ENCODE measurements at regions not wholly inside any gene's neighbourhood (a gene's known extent, or its start where the extent isn't known, plus 50 kb on each side); places are given as distances from the start of the nearest gene placed in this dataset.
"Not testable (repeated sequence)": the region's sequence is repeated elsewhere in the genome, so short reads cannot be mapped to it uniquely, and the experiment has no call there.

DNA sequence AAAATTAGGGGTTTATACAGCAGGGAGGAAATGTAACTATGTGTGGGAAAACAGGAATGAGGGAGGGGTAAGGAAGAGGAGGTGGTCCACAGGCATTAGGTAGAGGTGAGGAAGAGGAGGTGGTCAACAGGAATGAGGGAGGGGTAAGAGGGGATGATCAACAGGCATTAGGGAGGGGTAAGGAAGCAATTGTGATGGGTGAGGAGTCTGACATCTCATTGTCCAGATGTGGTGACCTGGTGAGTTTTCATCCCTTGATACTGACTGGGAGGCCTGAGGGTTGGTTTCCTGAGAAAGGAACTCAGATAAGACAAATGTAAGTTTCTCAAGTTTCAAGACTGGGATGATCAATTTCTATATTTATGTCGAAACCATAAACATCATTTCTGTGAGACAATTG is 206.2 kb upstream of the C16orf82 start:
- DNase-seq (ENCODE audit: low read depth, low spot score), result no peak

DNA sequence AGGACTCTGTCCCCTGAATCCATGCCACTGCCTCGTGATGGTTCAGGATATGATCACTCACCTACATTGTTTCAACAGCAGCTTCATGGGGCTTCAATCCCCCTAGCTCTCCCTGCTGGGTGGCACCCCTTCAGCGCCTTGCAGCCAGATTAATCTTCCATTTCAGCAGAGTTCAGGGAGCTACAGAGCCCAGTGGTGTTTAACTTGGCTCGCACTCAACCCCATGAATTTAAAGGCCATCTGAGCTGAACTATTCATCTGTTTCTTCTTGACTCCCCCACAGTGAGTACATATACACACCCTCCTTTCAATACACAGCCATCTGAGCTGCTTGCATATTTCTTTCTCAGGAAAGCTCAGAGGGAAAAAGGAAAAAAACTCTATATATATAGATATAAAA is 202.8 kb upstream of the C16orf82 start:
- no peak for DNase-seq (ENCODE audit: low read depth, low spot score)

DNA sequence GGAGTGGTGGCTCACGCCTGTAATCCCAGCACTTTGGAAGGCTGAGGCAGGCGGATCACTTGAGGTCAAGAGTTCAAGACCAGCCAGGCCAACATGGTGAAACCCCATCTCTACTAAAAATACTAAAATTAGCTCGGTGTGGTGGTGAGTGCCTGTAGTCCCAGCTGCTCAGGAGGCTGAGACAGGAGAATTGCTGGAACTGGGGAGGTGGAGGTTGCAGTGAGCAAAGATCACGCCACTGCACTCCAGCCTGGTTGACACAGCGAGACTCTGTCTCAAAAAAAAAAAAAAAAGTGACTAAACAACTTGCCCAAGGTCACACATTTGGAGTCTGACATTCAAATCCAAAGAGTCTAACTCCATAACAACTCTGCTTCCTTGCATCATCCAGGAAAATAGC is 192.4 kb upstream of the C16orf82 start:
- DNase-seq (ENCODE audit: low read depth, low spot score), result not testable (repeated sequence)

DNA sequence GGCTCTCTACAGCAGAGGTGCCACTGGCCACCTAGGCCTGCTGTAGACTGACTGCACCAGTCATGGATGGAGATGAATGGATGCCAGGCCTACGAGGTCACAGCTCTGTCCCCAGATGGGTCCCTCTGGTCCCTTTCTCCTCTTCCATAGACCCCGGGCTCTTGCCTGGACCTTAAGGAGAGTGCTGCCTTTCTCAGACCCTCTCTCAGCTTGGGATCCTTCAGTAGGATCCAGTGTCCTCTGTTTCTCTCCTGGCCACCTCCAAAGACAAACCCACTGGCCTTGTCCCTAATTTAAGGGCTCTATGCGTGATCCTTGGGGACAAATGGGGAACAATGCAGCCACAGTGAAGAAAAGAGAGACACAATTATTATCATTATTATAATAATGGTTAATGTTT is 189.3 kb upstream of the C16orf82 start:
- DNase-seq (ENCODE audit: low read depth, low spot score), result no peak

DNA sequence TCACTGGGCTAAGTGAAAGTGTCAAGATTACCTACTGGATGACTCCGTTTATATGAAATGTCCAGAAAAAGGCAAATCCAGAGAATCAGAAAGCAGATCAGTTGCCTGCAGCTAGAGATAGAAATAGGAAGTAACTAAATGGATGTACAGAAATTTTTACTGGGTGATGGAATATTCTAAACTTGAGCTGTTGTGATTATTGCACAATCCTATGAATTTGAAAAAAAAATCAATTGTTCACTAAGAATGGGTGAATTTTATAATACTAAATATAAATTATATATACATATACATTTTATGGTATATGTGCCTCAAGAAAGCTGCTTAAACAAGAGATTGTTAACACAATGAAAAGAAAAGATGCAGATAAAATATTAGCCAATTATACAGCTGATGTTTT is 181.1 kb upstream of the C16orf82 start:
- no peak for DNase-seq (ENCODE audit: low read depth, low spot score)

DNA sequence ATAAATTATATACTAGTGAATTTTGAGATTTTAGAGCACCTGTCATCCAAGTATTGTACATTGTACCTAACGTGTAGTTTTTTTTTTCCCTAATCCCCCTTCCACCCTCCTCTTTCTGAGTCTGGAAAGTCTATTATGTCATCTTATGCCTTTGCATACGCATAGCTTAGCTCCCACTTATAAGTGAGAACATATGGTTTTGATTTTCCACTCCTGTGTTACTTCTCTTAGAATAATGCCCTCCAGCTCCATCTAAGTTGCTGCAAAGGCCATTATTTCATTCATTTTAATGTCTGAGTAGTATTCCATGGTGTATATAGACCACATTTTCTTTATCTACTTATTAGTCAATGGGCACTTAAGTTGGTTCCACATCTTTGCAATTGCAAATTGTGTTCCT is 177.0 kb upstream of the C16orf82 start:
- no peak for DNase-seq (ENCODE audit: low read depth, low spot score)

DNA sequence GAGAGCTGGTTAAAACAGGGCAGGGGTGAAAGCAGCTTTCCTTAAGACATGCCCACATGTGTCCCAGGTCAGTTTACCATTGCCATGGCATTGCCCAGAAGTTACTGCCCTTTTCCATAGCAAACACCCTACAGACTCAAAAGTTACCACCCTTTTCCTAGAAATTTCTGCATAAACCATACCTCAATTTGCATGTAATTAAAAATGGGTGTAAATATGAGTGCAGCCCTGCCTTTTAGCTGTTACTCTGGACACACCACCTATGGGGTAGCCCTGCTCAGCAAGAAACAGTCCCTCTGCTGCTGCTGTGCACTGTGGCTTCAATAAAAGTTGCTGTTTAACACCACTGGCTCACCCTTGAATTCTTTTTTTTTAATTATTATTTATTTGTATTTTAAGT is 168.5 kb upstream of the C16orf82 start:
- DNase-seq (ENCODE audit: low read depth, low spot score), result no peak

DNA sequence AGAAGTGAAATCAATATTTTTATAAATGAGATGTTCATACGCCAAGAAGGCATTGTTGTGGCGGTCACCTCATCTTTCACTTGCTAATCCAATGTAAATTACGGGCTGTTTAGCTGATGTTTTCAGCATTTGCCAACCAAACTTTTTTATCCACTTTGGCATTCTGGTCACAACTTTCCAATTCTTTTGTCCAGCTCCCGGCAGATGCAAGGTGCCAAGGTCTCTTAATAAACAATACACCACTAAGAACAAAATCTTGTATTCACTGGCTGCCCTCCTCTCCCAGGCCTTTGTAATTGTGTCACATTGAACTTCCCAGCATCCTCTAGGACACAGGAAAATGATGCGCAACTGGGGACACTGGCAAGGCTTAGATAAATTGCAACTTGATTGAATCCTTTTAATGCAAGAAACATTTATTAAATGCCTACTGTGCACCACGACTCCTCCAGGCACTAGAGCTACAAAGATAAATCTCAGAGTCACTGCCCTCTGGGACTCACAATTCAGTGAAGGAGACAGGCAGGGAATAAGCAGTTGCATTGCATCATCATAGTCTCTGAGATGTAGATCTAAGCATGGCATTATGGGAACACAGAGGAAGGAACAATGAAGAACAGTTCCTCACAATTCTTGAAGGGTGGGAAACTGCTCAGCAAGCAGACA is 165.4 kb upstream of the C16orf82 start:
- no peak for DNase-seq (ENCODE audit: low read depth, low spot score)

DNA sequence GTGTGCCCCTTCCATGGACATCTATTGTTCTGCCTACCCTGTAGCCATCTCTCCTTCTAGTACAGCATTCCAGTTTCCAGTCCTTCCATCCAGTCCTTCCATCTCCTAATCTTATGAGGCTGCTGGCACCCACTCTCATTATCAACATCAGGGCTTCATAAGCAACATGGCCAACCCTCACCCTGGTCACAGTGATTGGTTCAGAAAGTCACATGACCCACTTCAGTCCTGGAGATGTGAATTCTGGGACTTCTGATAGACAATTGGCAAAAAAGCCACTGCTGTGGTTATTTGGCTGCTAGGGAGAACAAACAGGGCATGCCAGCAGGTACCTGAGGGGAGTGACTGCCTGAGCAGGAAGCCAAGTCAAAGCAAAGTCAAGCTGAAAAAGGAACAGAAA is 164.7 kb upstream of the C16orf82 start:
- DNase-seq (ENCODE audit: low read depth, low spot score), result no peak

DNA sequence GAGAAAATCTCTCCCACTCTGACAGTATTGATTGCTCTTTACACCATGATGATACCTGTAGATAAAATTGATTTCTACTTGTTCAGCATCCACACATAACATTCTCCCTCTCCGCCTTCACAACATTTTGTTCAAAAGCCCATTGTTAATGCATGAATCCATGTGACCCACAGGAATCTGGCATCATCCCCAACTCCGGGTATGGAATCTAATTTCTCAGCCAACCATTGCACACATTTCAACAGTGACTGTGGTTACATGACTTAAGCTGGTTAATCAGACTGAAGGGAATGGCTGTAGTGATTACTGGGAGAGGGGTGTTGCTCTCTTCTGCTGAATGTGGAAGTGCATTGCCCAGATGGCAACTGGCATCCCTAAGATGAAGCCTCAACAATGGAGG is 161.4 kb upstream of the C16orf82 start:
- DNase-seq (ENCODE audit: low read depth, low spot score), result no peak

DNA sequence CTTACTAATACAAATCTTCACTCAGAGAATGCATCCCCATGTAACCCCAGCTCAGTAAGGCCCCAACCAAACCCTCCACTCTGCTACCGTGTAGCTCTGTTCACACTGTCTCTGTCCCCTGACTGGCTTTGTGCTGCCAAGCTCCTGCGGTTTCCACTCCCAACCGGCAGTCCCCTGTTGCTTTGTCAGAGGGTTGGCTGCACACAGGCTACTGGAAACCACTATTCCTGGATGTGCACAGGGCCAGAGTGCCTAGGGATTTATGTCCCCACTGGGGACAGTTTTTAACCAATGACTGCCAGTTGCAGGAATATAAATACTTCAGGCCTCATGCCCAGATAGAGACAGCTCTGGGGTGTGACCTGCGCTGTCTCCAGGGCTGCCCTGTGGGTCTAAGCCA is 157.1 kb upstream of the C16orf82 start:
- no peak for DNase-seq (ENCODE audit: low read depth, low spot score)

DNA sequence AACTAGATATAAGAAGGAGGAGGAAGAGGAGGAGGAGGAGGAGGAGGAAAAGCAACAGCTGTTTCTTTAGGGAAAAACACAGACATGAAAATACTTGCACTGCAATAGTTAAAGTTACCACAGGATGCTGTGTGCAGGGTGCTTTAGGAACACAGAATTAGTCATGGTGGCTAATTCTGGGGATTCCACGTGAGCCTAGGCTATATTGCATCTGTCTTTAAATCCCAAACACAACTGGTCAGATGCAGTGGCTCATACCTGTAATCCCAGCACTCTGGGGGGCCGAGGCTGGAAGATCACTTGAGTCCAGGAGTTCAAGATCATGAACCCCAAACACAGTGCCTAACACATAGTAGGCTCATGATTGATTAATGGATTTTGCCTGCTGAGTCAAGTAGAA is 155.3 kb upstream of the C16orf82 start:
- no peak for DNase-seq (ENCODE audit: low read depth, low spot score)

DNA sequence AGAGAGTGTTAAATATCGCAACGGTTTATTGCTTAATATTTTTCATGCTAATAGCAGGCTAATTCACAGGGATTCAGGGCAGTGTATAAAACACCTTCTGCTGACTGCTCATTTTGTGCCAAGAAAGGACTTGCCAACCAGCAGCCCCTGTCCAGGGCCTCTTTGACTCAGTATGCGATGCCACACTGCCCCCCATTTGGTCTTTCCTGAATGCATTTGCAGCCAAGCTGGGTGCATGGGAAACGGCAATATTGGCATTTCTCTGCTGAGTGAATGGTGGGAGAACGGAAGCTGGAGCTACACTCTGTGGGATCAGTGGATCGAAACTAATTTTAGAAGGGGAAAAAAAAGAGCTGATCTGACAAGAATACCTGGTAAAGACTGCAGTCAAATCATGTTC is 152.9 kb upstream of the C16orf82 start:
- no peak for DNase-seq (ENCODE audit: low read depth, low spot score)

DNA sequence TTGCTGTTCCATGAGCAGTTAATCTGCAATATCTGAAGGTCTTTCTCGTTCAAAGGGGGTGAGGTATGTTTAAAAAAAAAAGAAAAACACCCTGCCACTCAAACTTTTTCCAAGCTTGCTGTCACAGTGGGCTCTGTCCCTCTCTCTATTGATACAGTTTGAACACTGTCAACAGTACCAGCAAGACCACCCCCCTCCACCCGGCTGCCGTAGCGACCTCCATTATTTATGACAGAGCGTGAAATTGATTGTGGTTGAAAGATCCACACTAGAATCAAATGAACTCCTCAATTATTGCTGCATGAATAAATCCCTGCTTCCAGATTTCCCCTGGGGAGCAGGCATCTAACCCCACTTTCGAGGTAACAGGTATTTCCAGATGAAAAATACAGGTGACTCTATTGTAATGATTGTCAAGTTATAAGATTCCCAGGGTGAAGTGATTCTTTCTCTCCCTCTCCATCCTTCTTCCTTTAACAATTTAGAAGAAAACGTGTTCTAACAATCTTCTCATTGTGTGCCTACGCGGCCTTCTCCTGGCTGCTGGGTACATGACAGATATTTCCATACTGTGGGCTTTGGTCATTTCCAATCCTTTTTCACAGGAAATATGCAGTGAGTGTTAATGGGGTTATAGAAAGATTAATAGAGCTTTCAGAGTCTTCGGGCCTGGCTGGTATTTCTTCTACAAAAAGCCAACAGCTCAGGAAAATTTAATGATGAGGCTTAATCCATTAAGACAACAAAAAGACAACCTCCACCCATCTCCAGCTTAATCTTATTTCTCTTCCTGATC is 135.7 kb upstream of the C16orf82 start:
- DNase-seq (ENCODE audit: low read depth, low spot score), result no peak

DNA sequence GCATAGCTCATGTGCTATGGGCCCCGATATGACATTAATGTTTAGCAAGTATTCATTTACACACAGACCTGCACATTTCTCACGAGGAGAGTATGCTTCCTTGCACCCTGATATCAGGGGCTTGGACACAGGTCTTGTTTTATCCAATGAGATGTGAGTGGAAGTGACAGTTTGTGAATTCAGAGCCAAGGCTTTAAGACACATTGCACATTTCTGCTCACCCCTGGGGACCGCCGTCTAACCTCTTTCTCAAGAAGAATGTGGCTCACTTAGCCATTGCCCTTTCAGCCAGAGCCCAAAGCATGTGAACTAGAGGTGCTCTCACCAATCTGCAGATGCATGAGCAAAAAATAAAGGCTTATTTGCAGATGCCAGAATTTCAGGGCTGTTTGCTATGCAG is 116.1 kb upstream of the C16orf82 start:
- DNase-seq (ENCODE audit: low read depth, low spot score), result no peak

DNA sequence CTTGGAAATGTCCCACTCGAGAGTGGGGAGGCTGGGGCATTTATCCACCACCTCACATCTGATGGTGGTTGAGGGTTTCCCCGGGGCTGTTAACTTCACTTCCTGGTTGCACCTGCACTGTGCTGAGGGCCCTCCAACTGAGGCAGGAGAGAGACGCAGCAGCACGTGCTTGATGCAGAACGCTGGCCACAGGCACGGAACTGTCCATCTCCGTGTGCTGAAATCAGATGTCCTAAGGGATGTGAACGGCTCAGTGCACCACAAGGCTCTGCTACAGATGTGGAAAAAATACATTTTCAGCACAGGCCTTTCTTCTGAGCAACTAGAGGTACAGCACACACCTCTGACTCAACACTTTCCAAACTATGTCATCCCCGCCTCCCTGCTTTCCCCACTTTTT is 114.8 kb upstream of the C16orf82 start:
- no peak for DNase-seq (ENCODE audit: low read depth, low spot score)

DNA sequence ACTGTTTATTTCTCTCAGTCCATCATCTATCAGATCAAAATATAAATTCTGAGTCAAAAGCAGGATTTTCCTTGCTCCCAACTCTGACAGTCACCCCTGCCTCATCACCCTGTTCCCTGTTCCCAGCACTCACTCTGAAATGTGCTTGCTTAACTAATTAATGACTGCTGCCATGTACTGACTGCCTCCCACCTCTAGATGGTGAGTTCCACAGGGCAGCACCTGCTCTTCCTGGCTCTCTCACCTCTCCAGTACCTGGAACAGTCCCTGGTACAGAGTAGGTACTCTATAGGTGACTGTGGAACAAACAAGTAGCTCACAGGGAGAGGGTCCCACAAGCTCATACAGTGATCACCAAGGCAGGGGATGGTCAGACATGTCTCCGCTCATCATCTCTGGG is 114.3 kb upstream of the C16orf82 start:
- no peak for DNase-seq (ENCODE audit: low read depth, low spot score)

DNA sequence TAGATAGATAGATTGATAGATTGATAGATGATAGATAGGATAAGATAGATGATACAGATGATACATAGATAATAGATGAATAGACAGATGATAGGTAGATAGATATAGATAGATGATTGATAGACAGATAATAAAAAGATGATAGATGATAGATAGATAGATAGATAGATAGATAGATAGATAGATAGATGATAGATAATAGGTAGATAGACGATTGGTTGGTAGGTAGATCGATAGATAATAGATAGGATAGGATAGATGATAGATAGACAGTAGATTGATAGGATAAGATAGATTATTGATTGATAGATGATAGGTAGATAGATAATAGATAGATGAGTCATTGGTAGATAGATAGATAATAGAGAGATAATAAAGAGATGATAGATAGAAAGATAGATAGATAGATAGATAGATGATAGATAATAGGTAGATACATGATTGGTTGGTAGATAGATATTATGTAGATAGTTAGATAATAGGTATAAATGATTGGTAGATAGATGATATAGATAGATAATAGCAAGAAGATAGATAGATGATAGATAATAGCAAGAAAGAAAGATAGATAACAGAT is 109.4 kb upstream of the C16orf82 start:
- DNase-seq (ENCODE audit: low read depth, low spot score), result no peak

DNA sequence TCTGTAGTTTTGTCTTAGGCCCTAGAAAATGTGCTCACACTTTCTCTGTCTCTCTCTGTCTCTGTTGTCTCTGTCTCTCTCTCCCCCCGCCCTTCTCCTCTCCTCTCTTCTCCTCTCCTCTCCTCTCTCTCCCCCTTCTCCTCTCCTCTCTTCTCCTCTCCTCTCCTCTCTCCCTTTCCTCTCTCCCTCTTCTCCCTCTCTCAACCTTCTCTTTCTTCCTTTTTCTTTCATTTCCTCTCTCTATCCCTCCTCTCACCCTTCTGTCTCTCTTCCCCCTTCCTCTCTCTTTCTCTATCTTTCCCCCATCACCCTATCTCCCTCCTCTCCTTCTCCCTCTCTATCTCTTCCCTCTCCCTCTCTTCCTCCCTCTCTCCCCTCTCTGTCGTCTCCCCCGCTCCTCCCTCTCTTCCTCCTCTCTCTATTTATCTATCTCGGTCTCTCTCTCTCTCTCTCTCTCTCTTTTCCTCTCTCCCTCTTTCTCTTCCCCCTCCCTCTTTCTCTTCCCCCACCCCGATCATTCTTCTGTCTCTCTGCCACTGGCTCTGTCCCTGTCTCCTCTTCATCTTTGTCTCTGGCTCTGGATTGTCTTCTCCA is 107.2 kb upstream of the C16orf82 start:
- DNase-seq (ENCODE audit: low read depth, low spot score), result no peak

DNA sequence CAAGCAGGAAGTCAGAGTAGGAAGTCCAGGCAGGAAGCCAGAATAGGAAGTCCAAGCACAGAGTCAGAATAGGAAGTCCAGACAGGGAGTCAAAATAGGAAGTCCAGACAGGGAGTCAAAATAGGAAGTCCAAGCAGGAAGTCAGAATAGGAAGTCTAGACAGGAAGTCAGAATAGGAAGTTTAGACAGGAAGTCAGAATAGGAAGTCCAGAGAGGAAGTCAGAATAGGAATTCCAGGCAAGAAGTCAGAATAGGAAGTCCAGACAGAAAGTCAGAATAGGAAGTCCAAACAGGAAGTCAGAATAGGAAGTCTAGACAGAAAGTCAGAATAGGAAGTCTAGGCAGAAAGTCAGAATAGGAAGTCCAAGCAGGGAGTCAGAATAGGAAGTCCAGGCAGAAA is 105.3 kb upstream of the C16orf82 start:
- no peak for DNase-seq (ENCODE audit: low read depth, low spot score)

DNA sequence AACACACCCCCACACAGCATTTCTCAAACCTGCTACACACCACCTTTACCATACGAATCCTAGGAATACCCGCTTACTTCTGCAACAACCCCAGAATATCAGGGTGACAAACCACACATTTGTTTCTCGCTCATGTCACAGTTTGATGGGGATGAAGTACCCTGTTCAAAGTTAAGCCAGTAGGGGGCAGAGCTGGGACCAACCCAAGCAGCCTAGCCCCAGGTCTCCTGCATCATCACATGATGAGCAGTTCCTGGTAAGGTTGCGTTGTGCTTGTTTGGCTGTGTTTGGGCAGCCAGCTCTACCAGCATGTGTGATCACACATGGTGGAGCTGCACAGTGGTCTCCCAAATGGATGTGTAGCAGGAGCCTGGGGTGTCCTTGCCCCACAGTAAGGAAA is 103.6 kb upstream of the C16orf82 start:
- DNase-seq (ENCODE audit: low read depth, low spot score), result no peak

DNA sequence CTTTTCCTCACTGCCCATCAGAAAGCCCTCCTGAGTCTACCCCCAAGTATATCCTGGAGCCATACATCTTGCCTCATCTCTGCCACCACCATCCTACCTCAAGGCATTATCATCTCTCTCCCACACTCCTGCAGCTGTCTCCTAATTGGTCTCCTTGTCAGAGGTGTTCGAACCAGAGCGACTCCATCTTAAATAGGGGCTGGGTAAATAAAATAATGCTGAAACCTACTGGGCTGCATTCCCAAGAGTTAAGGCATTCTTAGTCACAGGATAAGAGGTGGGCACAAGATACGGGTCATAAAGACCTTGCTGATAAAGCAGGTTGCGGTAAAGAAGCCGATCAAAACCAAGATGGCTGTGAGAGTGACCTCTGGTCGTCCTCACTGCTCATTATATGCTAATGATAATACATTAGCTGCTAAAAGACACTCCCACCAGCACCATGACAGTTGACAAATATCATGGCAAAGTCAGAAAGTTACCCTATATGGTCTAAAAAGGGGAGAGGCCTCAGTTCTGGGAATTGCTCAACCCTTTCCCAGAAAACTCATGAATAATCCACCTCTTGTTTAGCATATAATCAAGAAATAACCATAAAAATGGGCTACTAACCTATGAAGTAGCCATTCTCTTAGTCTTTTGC is 97.0 kb upstream of the C16orf82 start:
- DNase-seq (ENCODE audit: low read depth, low spot score), result no peak
